Ectodermal cell (in vitro differentiated cells): ENCODE measurements at regions not wholly inside any gene's neighbourhood (a gene's known extent, or its start where the extent isn't known, plus 50 kb on each side); places are given as distances from the start of the nearest gene placed in this dataset.

Source experiments
- H3K27ac ChIP-seq: 2 replicates; pipeline ENCODE4 v1.7.0; 2013; ENCODE audit warnings: mild to moderate bottlenecking, low read depth, low read length; ENCODE audit not compliant: insufficient read depth, poor library complexity, severe bottlenecking
- H3K27me3 ChIP-seq: 2 replicates; pipeline ENCODE4 v1.7.0; 2013; ENCODE audit warnings: mild to moderate bottlenecking, low read length; ENCODE audit not compliant: insufficient read depth, control insufficient read depth, poor library complexity, severe bottlenecking
- H3K36me3 ChIP-seq: one replicate; pipeline ENCODE4 v1.7.0; 2013; ENCODE audit warnings: low read length; ENCODE audit not compliant: control insufficient read depth, insufficient read depth
- H3K4me1 ChIP-seq: one replicate; pipeline ENCODE4 v1.7.0; 2013; ENCODE audit warnings: low read length; ENCODE audit not compliant: control insufficient read depth, insufficient read depth
- H3K4me3 ChIP-seq: 2 replicates; pipeline ENCODE4 v1.7.0; 2013; ENCODE audit warnings: low read depth, low read length, control low read depth; ENCODE audit not compliant: insufficient read depth
- H3K9me3 ChIP-seq: 2 replicates; pipeline ENCODE4 v1.7.0; 2013; ENCODE audit warnings: mild to moderate bottlenecking, low read length, moderate library complexity; ENCODE audit not compliant: control insufficient read depth
- WGBS, 2 experiments: methylation state at CpG; one replicate each; pipeline ENCODE4 v1.1.7; 2013; ENCODE audit warnings: missing lambda C conversion rate in 2 of 2; 5-methylcytosine and 5-hydroxymethylcytosine counted together

GRCh38 chr7:156238366-156239133, 402.0 kb upstream of the RNF32 start:
- no peaks in the 10 kb centered on the region for H3K9me3 ChIP-seq
- H3K4me3 ChIP-seq = no peak overlapping the region
- no peaks in the 10 kb centered on the region for H3K4me1 ChIP-seq
- no peaks in the 10 kb centered on the region for H3K36me3 ChIP-seq
- H3K27me3 ChIP-seq = no peaks in the 10 kb centered on the region
- no peak overlapping the region for H3K27ac ChIP-seq
- 94 to 96% methylated on average over 19 of the region's 19 CpGs for WGBS, 2 experiments

GRCh38 chr7:156237614-156238013, 403.0 kb upstream of the RNF32 start:
- Histone ChIP-seq H3K27me3 (no peaks in the 10 kb centered on the region), H3K27ac (no peak overlapping the region), H3K9me3 (no peaks in the 10 kb centered on the region), H3K4me1 (no peaks in the 10 kb centered on the region), H3K36me3 (no peaks in the 10 kb centered on the region), H3K4me3 (no peak overlapping the region)
- 93 to 95% methylated on average over 6 of the region's 6 CpGs for WGBS, 2 experiments

- no peaks in the 10 kb centered on the region for H3K36me3 ChIP-seq
- 91 to 97% methylated on average over 15 of the region's 15 CpGs for WGBS, 2 experiments
- H3K27me3 ChIP-seq = no peaks in the 10 kb centered on the region
- no peak overlapping the region for H3K27ac ChIP-seq
- H3K4me3 ChIP-seq = no peak overlapping the region
- H3K4me1 ChIP-seq = no peaks in the 10 kb centered on the region
- no peaks in the 10 kb centered on the region for H3K9me3 ChIP-seq
These were observed 403.5 kb upstream of the RNF32 start for GRCh38 chr7:156236936-156237599.

GRCh38 chr7:156236181-156236889, 404.2 kb upstream of the RNF32 start:
- Histone ChIP-seq H3K27ac (no peak overlapping the region), H3K4me3 (no peak overlapping the region), H3K27me3 (no peaks in the 10 kb centered on the region), H3K9me3 (no peaks in the 10 kb centered on the region), H3K4me1 (no peaks in the 10 kb centered on the region), H3K36me3 (no peaks in the 10 kb centered on the region)
- WGBS, 2 experiments = 87 to 88% methylated on average over 23 of the region's 23 CpGs

GRCh38 chr7:156234666-156235494, 405.7 kb upstream of the RNF32 start:
- Histone ChIP-seq H3K36me3 (no peaks in the 10 kb centered on the region), H3K4me1 (no peaks in the 10 kb centered on the region), H3K4me3 (no peak overlapping the region), H3K9me3 (no peaks in the 10 kb centered on the region), H3K27ac (no peak overlapping the region), H3K27me3 (no peaks in the 10 kb centered on the region)
- 92 to 95% methylated on average over 10 of the region's 10 CpGs for WGBS, 2 experiments

- Histone ChIP-seq H3K4me3 (no peak overlapping the region), H3K9me3 (no peaks in the 10 kb centered on the region), H3K27ac (no peak overlapping the region), H3K4me1 (no peaks in the 10 kb centered on the region), H3K36me3 (no peaks in the 10 kb centered on the region), H3K27me3 (no peaks in the 10 kb centered on the region)
- WGBS, 2 experiments = 96 to 100% methylated on average over 3 to 4 of the region's 5 CpGs
These were observed 406.4 kb upstream of the RNF32 start for GRCh38 chr7:156234192-156234591.

GRCh38 chr7:156232931-156233705, 407.5 kb upstream of the RNF32 start:
- WGBS, 2 experiments = 93 to 96% methylated on average over 37 of the region's 37 CpGs
- Histone ChIP-seq H3K4me1 (no peaks in the 10 kb centered on the region), H3K27ac (no peak overlapping the region), H3K4me3 (no peak overlapping the region), H3K27me3 (no peaks in the 10 kb centered on the region), H3K9me3 (no peaks in the 10 kb centered on the region), H3K36me3 (no peaks in the 10 kb centered on the region)

GRCh38 chr7:156230576-156230975, 410.0 kb upstream of the RNF32 start:
- no peaks in the 10 kb centered on the region for H3K36me3 ChIP-seq
- no peaks in the 10 kb centered on the region for H3K4me1 ChIP-seq
- H3K27ac ChIP-seq = no peak overlapping the region
- no peaks in the 10 kb centered on the region for H3K27me3 ChIP-seq
- 97% methylated on average over 11 to 12 of the region's 12 CpGs for WGBS, 2 experiments
- H3K4me3 ChIP-seq = no peak overlapping the region
- H3K9me3 ChIP-seq = no peaks in the 10 kb centered on the region

- H3K36me3 ChIP-seq = no peaks in the 10 kb centered on the region
- H3K27ac ChIP-seq = no peak overlapping the region
- WGBS, 2 experiments = 88 to 89% methylated on average over 1 of the region's 1 CpG
- no peaks in the 10 kb centered on the region for H3K27me3 ChIP-seq
- no peaks in the 10 kb centered on the region for H3K4me1 ChIP-seq
- H3K9me3 ChIP-seq = no peaks in the 10 kb centered on the region
- no peak overlapping the region for H3K4me3 ChIP-seq
These were observed 412.6 kb upstream of the SHH start for GRCh38 chr7:156224833-156225225.
